ENCODE measurements at regions not wholly inside any gene's neighbourhood (a gene's known extent, or its start where the extent isn't known, plus 50 kb on each side); places are given as distances from the start of the nearest gene placed in this dataset.

GRCh38 chr9:108134486-108135128 lies 645.0 kb upstream of the KLF4 start:
- Histone ChIP-seq H3K79me2 (ENCODE audit: low read length) (no peaks in the 10 kb centered on the region), H3K27ac (ENCODE audit: low read length) (no peak overlapping the region), H3K4me3 (ENCODE audit: low read length) (no peak overlapping the region), H3K9me3 (ENCODE audit: insufficient read depth, low read length) (no peaks in the 10 kb centered on the region), H3K9ac (ENCODE audit: low read length) (no peak overlapping the region), H3K27me3 (ENCODE audit: low read depth, low read length) (no peaks in the 10 kb centered on the region), H3K4me1 (ENCODE audit: low read length) (no peaks in the 10 kb centered on the region), H2AFZ (ENCODE audit: low read depth, low read length) (no peak overlapping the region), H3K36me3 (replicated peaks; ENCODE audit: low read depth, low read length) (no peaks in the 10 kb centered on the region), H4K20me1 (ENCODE audit: insufficient read depth, low read length) (no peaks in the 10 kb centered on the region), H3K4me2 (ENCODE audit: low read length) (no peak overlapping the region)
- TF ChIP-seq CTCF (IDR thresholded peaks at IDR 0.05; ENCODE audit: low read depth, low read length) (no peak), EZH2phosphoT487 (IDR thresholded peaks at IDR 0.05; ENCODE audit: low read depth) (no peak)

- H3K4me2 ChIP-seq (ENCODE audit: low read length), result no peak overlapping the region
Measured at GRCh38 chr9:108133680-108134079, 644.1 kb upstream of the KLF4 start.

DNA sequence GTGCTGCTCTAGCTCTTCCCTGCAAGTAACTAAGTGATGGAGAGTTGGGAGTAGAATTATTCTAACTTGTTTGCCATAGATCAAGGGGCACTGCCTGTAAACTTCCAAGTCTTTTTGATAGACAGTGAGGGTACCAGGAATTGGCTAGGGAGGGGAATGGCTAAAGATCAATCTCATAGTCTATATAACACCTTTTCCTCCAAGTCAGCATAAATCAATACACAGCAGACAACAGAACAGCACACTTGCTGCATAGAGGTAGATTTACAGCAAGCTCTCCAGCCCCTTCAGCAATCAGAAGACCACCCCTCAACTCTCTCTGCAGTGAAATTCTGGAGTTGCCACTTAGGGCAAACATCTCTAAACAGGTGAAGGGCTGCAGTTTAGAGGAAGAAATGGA lies 643.5 kb upstream of the KLF4 start:
- no peak overlapping the region for H2AFZ ChIP-seq (ENCODE audit: low read depth, low read length)
- no peak overlapping the region for H3K9ac ChIP-seq (ENCODE audit: low read length)
- H3K79me2 ChIP-seq (ENCODE audit: low read length), result no peaks in the 10 kb centered on the region
- H4K20me1 ChIP-seq (ENCODE audit: insufficient read depth, low read length), result no peaks in the 10 kb centered on the region
- H3K4me1 ChIP-seq (ENCODE audit: low read length), result no peaks in the 10 kb centered on the region
- H3K9me3 ChIP-seq (ENCODE audit: insufficient read depth, low read length), result no peaks in the 10 kb centered on the region
- no peak overlapping the region for H3K4me2 ChIP-seq (ENCODE audit: low read length)
- no peak overlapping the region for H3K4me3 ChIP-seq (ENCODE audit: low read length)
- H3K27ac ChIP-seq (ENCODE audit: low read length), result no peak overlapping the region
- H3K27me3 ChIP-seq (ENCODE audit: low read depth, low read length), result no peaks in the 10 kb centered on the region
- H3K36me3 ChIP-seq (replicated peaks; ENCODE audit: low read depth, low read length), result no peaks in the 10 kb centered on the region
- TF ChIP-seq EZH2phosphoT487 (IDR thresholded peaks at IDR 0.05; ENCODE audit: low read depth), result no peak
- TF ChIP-seq CTCF (IDR thresholded peaks at IDR 0.05; ENCODE audit: low read depth, low read length), result no peak

More at GRCh38 chr9:108133680-108134079, 644.1 kb upstream of the KLF4 start:
- Histone ChIP-seq H3K79me2 (ENCODE audit: low read length) (no peaks in the 10 kb centered on the region), H3K36me3 (replicated peaks; ENCODE audit: low read depth, low read length) (no peaks in the 10 kb centered on the region), H3K4me1 (ENCODE audit: low read length) (no peaks in the 10 kb centered on the region), H3K9ac (ENCODE audit: low read length) (no peak overlapping the region), H3K27ac (ENCODE audit: low read length) (no peak overlapping the region), H3K9me3 (ENCODE audit: insufficient read depth, low read length) (no peaks in the 10 kb centered on the region), H3K4me3 (ENCODE audit: low read length) (no peak overlapping the region), H2AFZ (ENCODE audit: low read depth, low read length) (no peak overlapping the region), H4K20me1 (ENCODE audit: insufficient read depth, low read length) (no peaks in the 10 kb centered on the region), H3K27me3 (ENCODE audit: low read depth, low read length) (no peaks in the 10 kb centered on the region)
- TF ChIP-seq CTCF (IDR thresholded peaks at IDR 0.05; ENCODE audit: low read depth, low read length) (no peak), EZH2phosphoT487 (IDR thresholded peaks at IDR 0.05; ENCODE audit: low read depth) (no peak)

DNA sequence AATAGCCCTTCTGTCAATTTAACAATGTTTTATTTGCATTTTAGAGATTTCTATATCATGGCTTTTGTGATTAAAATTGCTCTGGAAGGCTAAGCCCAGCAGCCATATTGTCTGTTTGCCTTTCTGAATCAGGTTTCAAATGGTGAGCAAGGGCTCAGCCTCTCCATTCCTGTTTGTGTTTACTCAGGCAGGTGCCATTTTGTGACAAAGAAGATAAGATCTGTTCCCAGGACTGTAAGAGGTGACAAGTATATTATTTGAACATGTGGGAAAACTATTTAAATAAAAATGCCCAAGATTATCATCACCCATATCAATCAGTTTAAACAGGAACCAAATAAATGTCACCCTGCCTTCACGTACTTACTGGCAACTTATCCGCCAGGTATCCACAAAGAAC lies 641.3 kb upstream of the KLF4 start:
- no peaks in the 10 kb centered on the region for H3K4me1 ChIP-seq (ENCODE audit: low read length)
- no peak overlapping the region for H3K4me3 ChIP-seq (ENCODE audit: low read length)
- H3K9me3 ChIP-seq (ENCODE audit: insufficient read depth, low read length), result no peaks in the 10 kb centered on the region
- no peaks in the 10 kb centered on the region for H4K20me1 ChIP-seq (ENCODE audit: insufficient read depth, low read length)
- no peaks in the 10 kb centered on the region for H3K36me3 ChIP-seq (replicated peaks; ENCODE audit: low read depth, low read length)
- H3K27ac ChIP-seq (ENCODE audit: low read length), result no peak overlapping the region
- H3K4me2 ChIP-seq (ENCODE audit: low read length), result no peak overlapping the region
- TF ChIP-seq CTCF (IDR thresholded peaks at IDR 0.05; ENCODE audit: low read depth, low read length) (no peak), EZH2phosphoT487 (IDR thresholded peaks at IDR 0.05; ENCODE audit: low read depth) (no peak)
- no peak overlapping the region for H3K9ac ChIP-seq (ENCODE audit: low read length)
- no peaks in the 10 kb centered on the region for H3K79me2 ChIP-seq (ENCODE audit: low read length)
- H3K27me3 ChIP-seq (ENCODE audit: low read depth, low read length), result no peaks in the 10 kb centered on the region
- H2AFZ ChIP-seq (ENCODE audit: low read depth, low read length), result no peak overlapping the region
